ENCODE measurements at regions not wholly inside any gene's neighbourhood (a gene's known extent, or its start where the extent isn't known, plus 50 kb on each side); places are given as distances from the start of the nearest gene placed in this dataset.

DNA sequence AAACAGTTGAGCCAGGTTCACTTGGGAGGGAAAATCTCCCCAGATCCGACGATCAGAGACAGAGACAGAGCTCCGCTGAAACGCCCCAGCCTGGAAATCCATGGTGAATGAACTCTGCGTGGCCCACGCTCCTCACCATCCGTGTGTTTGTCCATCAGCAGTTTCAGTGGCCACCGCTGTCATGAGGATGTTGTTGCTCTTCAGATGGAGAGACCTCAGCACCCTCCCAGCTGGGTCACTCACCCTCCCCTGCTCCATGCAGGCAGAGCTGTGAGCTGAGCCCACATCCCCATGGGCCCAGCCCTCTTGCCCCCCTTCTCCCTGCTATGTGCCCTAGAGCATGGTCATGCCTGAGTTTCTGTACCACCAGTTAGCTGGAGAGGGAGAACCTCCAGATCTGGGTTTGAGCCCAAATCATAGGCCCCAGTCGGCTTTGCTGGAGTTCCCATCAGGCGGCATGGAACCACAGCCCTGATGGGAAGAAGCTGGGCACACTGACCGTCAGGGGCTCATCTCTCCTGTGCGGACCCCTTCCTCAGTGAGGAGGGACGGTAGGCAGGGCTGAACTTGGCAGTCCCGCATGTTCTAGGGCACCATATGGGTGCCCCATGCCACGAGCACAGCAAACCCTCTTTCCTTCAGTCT is 154.4 kb upstream of the COL5A1 start:
- no peaks in the 10 kb centered on the region for H3K27me3 ChIP-seq (ENCODE audit: control insufficient read depth, insufficient read depth, low read length)
- H3K9me3 ChIP-seq (ENCODE audit: control insufficient read depth, insufficient read depth, low read length): no peaks in the 10 kb centered on the region
- Mint-ChIP-seq H3K27me3 (ENCODE audit: low read depth in 2 of 2) (peaks cover 0 to 16% of the 10 kb centered on the region in 2 donors), H3K4me3 (no peak overlapping the region), H3K36me3 (no peaks in the 10 kb centered on the region), H3K27ac (no peak overlapping the region), H3K4me1 (no peaks in the 10 kb centered on the region), H3K9me3 (no peaks in the 10 kb centered on the region)
- peak in 1 of 2 donors; percentile 13 for DNase-seq
- peaks cover 4% of the 10 kb centered on the region for H3K4me1 ChIP-seq (ENCODE audit: control insufficient read depth, insufficient read depth, low read length)
- H3K27ac ChIP-seq (ENCODE audit: low read length): no peak overlapping the region
- no peak for ATAC-seq
- TF ChIP-seq CTCF (IDR thresholded peaks at IDR 0.05): no peak
- WGBS (ENCODE audit: insufficient coverage): 89% methylated on average over 15 of the region's 15 CpGs
- H3K36me3 ChIP-seq (ENCODE audit: control insufficient read depth, insufficient read depth, low read length): no peaks in the 10 kb centered on the region
- intact Hi-C loops (cut with micrococcal nuclease): no loop called here
- no peak overlapping the region for H3K4me3 ChIP-seq (ENCODE audit: low read length)

DNA sequence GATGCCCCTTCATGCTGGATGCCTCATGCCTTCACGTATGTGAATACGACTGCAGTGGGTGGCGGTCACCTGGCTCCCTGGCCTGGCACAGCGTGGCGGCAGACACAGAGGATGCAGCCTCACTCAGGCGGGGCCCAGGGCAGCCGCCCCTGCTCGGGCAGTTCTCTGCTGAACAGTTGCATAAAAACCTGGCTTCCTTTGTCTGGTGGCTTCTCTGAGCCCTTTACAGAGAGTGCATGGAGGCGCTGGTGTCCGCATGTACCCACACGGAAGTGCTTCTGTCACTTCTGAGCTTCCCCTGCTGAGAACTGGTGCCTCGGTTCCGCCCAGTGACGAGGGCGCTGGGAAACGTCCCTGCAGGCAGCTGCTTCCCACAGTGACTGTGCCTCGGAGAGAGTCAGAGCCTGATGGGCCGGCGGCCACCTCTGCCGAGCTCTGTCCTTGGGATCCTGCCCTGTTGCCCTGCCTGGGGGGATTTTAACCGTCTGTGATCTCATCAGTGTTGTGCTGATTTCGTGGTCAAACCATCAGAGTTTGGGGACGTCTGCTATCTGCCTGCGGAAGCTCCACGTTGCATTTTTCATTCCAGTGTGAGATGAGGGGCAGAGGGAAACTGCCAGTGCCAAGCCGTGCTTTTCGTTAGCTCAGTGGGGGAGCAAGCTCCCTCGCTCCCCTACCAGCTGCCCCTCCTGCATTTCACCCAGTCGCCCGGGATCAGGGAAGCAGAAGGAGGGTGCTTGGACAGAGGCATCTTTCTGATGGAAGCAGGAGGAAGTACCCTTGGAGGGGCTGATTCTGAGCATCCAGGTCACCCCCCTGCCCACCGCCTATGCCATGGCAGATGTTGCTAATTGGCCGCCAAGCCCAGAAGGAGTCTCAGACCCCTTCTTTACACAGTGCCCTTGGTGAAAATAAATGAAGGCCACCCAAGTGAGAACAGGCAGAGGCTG is 153.0 kb upstream of the COL5A1 start:
- intact Hi-C loops (cut with micrococcal nuclease): no loop called here
- no peaks in the 10 kb centered on the region for H3K36me3 Mint-ChIP-seq
- no peaks in the 10 kb centered on the region for H3K27me3 ChIP-seq (ENCODE audit: control insufficient read depth, insufficient read depth, low read length)
- ATAC-seq (no peak), DNase-seq (peak in 1 of 2 donors; percentile 11)
- peaks cover 6% of the 10 kb centered on the region for H3K4me1 ChIP-seq (ENCODE audit: control insufficient read depth, insufficient read depth, low read length)
- TF ChIP-seq CTCF (IDR thresholded peaks at IDR 0.05): no peak
- H3K9me3 Mint-ChIP-seq: no peaks in the 10 kb centered on the region
- no peak overlapping the region for H3K27ac ChIP-seq (ENCODE audit: low read length)
- H3K4me1 Mint-ChIP-seq: no peaks in the 10 kb centered on the region
- H3K4me3 ChIP-seq (ENCODE audit: low read length): no peak overlapping the region
- H3K4me3 Mint-ChIP-seq: no peak overlapping the region
- no peaks in the 10 kb centered on the region for H3K36me3 ChIP-seq (ENCODE audit: control insufficient read depth, insufficient read depth, low read length)
- H3K9me3 ChIP-seq (ENCODE audit: control insufficient read depth, insufficient read depth, low read length): no peaks in the 10 kb centered on the region
- WGBS (ENCODE audit: insufficient coverage): 87% methylated on average over 31 of the region's 32 CpGs
- no peak overlapping the region for H3K27ac Mint-ChIP-seq
- peaks cover 0 to 16% of the 10 kb centered on the region in 2 donors for H3K27me3 Mint-ChIP-seq (ENCODE audit: low read depth in 2 of 2)

DNA sequence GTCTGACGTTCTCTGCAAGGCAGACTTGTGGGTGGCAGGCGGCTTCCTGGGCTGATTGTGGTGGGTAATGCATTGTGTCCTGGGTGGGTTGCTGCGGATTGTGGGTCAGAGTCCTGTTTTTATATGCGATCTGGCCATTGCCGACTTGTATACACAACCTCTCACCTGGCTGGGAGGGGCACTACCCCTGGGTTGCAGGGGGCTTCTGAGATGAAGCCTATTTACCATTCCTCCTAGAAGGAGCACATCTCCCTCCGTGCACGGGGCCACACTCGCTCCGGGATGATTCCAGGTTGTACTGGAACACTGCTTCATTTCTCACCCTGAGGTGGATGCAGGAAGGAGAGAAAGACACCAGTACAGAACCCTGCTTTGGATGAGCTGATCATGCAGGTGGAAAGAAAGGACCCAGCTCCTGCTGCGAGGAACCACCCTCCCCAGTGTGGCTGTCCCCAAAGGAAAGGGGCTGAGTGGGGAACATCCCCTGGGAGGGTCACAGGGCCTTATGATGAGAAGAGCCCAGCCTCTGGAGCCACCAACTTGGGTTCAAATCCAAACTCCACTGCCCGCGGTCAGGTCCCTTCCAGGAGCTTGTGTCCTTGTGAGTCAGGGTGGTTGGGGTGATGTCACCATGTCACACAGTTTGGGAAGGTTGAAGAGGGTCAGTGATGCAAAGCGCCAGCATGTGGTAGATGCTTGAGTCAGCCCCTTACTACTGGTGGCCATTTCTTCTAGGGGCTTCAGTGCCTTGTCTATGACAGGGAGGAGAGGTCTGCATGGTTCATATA is 151.8 kb upstream of the COL5A1 start:
- Mint-ChIP-seq H3K9me3 (no peaks in the 10 kb centered on the region), H3K4me3 (no peak overlapping the region), H3K4me1 (no peaks in the 10 kb centered on the region), H3K27ac (no peak overlapping the region), H3K27me3 (ENCODE audit: low read depth in 2 of 2) (peaks cover 0 to 16% of the 10 kb centered on the region in 2 donors), H3K36me3 (no peaks in the 10 kb centered on the region)
- Histone ChIP-seq H3K9me3 (ENCODE audit: control insufficient read depth, insufficient read depth, low read length) (no peaks in the 10 kb centered on the region), H3K27ac (ENCODE audit: low read length) (no peak overlapping the region), H3K36me3 (ENCODE audit: control insufficient read depth, insufficient read depth, low read length) (no peaks in the 10 kb centered on the region), H3K27me3 (ENCODE audit: control insufficient read depth, insufficient read depth, low read length) (no peaks in the 10 kb centered on the region), H3K4me3 (ENCODE audit: low read length) (no peak overlapping the region), H3K4me1 (ENCODE audit: control insufficient read depth, insufficient read depth, low read length) (peaks cover 6% of the 10 kb centered on the region)
- no peak for TF ChIP-seq CTCF (IDR thresholded peaks at IDR 0.05)
- ATAC-seq (no peak), DNase-seq (peak in 1 of 2 donors; percentile 9)
- 90% methylated on average over 12 of the region's 13 CpGs for WGBS (ENCODE audit: insufficient coverage)
- intact Hi-C loops (cut with micrococcal nuclease): no loop called here

Data from natural killer cell (primary cell).